Heart right ventricle (tissue), 16 donors: ENCODE measurements at regions not wholly inside any gene's neighbourhood (a gene's known extent, or its start where the extent isn't known, plus 50 kb on each side); places are given as distances from the start of the nearest gene placed in this dataset.

ENCODE experiments used
- ATAC-seq, 8 donors: fragments of 200-7000 bp; cut with Tn5 transposase; one replicate each; pipeline ENCODE4 v1.9.1; 2020; ENCODE audit warnings: mild to moderate bottlenecking in 8 of 8, moderate library complexity in 8 of 8, moderate number of reproducible peaks in 1 of 8
- DNase-seq, 2 donors: peaks; one replicate each; pipeline ENCODE4 v3.0.0-alpha.2; 2020
- H3K27ac ChIP-seq, 10 donors: fragments of 200-600 bp; sonication (generic) in 2 of 10; one replicate each; pipeline versions ENCODE4 v1.5.0 to v1.8.0; 2020 to 2022; ENCODE audit warnings: mild to moderate bottlenecking in 3 of 10
- H3K27me3 ChIP-seq, 7 donors: fragments of 200-600 bp; one replicate each; pipeline ENCODE4 v1.8.0; 2021 to 2022; ENCODE audit warnings: mild to moderate bottlenecking in 2 of 7
- H3K36me3 ChIP-seq, 9 donors: fragments of 200-600 bp; sonication (generic) in 1 of 9; one replicate each; pipeline versions ENCODE4 v1.5.0 to v1.8.0; 2020 to 2022; ENCODE audit warnings: mild to moderate bottlenecking in 2 of 9
- H3K4me1 ChIP-seq, 9 donors: fragments of 200-600 bp; sonication (generic) in 1 of 9; one replicate each; pipeline versions ENCODE4 v1.5.0 to v1.8.0; 2020 to 2022; ENCODE audit warnings: mild to moderate bottlenecking in 4 of 9
- H3K4me3 ChIP-seq, 10 donors: fragments of 200-600 bp; sonication (generic) in 2 of 10; one replicate each; pipeline versions ENCODE4 v1.5.0 to v1.8.0; 2020 to 2022; ENCODE audit warnings: mild to moderate bottlenecking in 7 of 10, moderate library complexity in 2 of 10
- H3K9me3 ChIP-seq, 11 donors: fragments of 200-600 bp in 10 of 11; sonication (generic) in 2 of 11; one replicate each; pipeline versions ENCODE4 v1.5.0 to v1.8.0; 2013 to 2022; ENCODE audit warnings: mild to moderate bottlenecking in 2 of 11, control low read depth in 1 of 11, moderate library complexity in 1 of 11
- CTCF ChIP-seq, 9 donors: fragments of 200-600 bp; sonication (generic) in 2 of 9; IDR thresholded peaks; one replicate each; pipeline versions ENCODE4 v1.5.0 to v1.8.0; 2021 to 2022; ENCODE audit warnings: antibody characterized with exemption in 9 of 9, mild to moderate bottlenecking in 5 of 9, moderate library complexity in 1 of 9
- WGBS, 2 donors: extraction: QIAGEN DNeasy Blood & Tissue Kit; methylation state at CpG; one replicate each; pipeline ENCODE4 v1.1.7; 2013; ENCODE audit warnings: inconsistent platforms in 1 of 2; 5-methylcytosine and 5-hydroxymethylcytosine counted together
- intact Hi-C, 10 donors: fragments of 100-400 bp; cut with DNase I; formaldehyde crosslinking; loops; one replicate each; pipeline versions ENCODE4 v1.11.1 to v1.14.2; 2022
- donor health status: Arrhythmogenic right ventricular cardiomyopathy.
- donor health status: ischemic (EF 13 %, LVEDD 7.1; RV severe dilation, severe dysfunction).
- donor health status: healthy with polysubstance abuse.
- donor health status: DM: no; HTN: yes; CAD: no.
- donor health status: DM: no; HTN: no; CAD: no.
- donor health status: ischemic (EF 25% LVEDD 6.9; RV normal size, moderate dysfunction).
- donor health status: ischemic (EF 25% LVEDD 5.7; RV mildly dilated, moderate dysfunction).
- donor health status: healthy.
- donor health status: DM: yes; HTN: yes; CAD: no.
- donor health status: Ischemic cardiomyopathy.
- donor health status: ischemic (EF 35%, LVEDD 5.7; RV mildly dilated, moderate dysfunction).
- donor health status: nonischemic (EF 11% LVEDD 7.7; RV severe dilation, severe dysfunction).
- donor health status: DM: yes; HTN: yes; CAD: no.
- donor health status: PGD.
- donor health status: ischemic (EF 29% LVEDD 5.4; RV normal size, mild dysfunction).
- donor health status: nonischemic (EF 23%, LVEDD 6.1; RV moderate dilation, normal function).

GRCh38 chr5:113755516-113755915 is 242.0 kb downstream of the YTHDC2 start:
- WGBS, 2 donors, result 74 to 86% methylated on average over 3 of the region's 3 CpGs
- no peaks in the 10 kb centered on the region for H3K9me3 ChIP-seq

GRCh38 chr5:113757508-113757907 is 244.0 kb downstream of the YTHDC2 start:
- no peak for TF ChIP-seq CTCF (IDR thresholded peaks at IDR 0.05)
- H3K27me3 ChIP-seq, result peaks cover 0 to 10% (median 0%) of the 10 kb centered on the region in 7 donors
- ATAC-seq, result no peak
- H3K27ac ChIP-seq, result no peak overlapping the region
- WGBS, 2 donors, result 52 to 58% methylated on average over 2 of the region's 2 CpGs
- DNase-seq, result no peak
- H3K36me3 ChIP-seq, result no peaks in the 10 kb centered on the region
- H3K4me1 ChIP-seq, result no peaks in the 10 kb centered on the region
- H3K9me3 ChIP-seq, result no peaks in the 10 kb centered on the region
- H3K4me3 ChIP-seq, result no peak overlapping the region
- intact Hi-C loops, result no loop called here

More at GRCh38 chr5:113755516-113755915, 242.0 kb downstream of the YTHDC2 start:
- Histone ChIP-seq H3K27ac (no peak overlapping the region), H3K4me1 (no peaks in the 10 kb centered on the region), H3K36me3 (no peaks in the 10 kb centered on the region), H3K27me3 (peaks cover 0 to 10% (median 0%) of the 10 kb centered on the region in 7 donors), H3K4me3 (no peak overlapping the region)
- ATAC-seq (no peak), DNase-seq (no peak)
- intact Hi-C loops, result no loop called here
- TF ChIP-seq CTCF (IDR thresholded peaks at IDR 0.05), result no peak

- no peaks in the 10 kb centered on the region for H3K4me1 ChIP-seq
- H3K4me3 ChIP-seq, result no peak overlapping the region
- peaks cover 0 to 10% (median 0%) of the 10 kb centered on the region in 7 donors for H3K27me3 ChIP-seq
- no peaks in the 10 kb centered on the region for H3K36me3 ChIP-seq
- ATAC-seq (no peak), DNase-seq (no peak)
- TF ChIP-seq CTCF (IDR thresholded peaks at IDR 0.05), result no peak
- no peak overlapping the region for H3K27ac ChIP-seq
- H3K9me3 ChIP-seq, result no peaks in the 10 kb centered on the region
- 50 to 51% methylated on average over 2 of the region's 2 CpGs for WGBS, 2 donors
- intact Hi-C loops, result no loop called here
Measured at GRCh38 chr5:113759505-113759904, 246.0 kb downstream of the YTHDC2 start.

- ATAC-seq, result no peak
- 60% methylated on average over 1 of the region's 1 CpG for WGBS, 2 donors
- no peak for DNase-seq
- no peaks in the 10 kb centered on the region for H3K36me3 ChIP-seq
- peaks cover 0 to 1% (median 0%) of the 10 kb centered on the region in 11 donors for H3K9me3 ChIP-seq
- intact Hi-C loops, result no loop called here
- H3K4me3 ChIP-seq, result no peak overlapping the region
- TF ChIP-seq CTCF (IDR thresholded peaks at IDR 0.05), result no peak
- H3K27me3 ChIP-seq, result peaks cover 0 to 10% (median 0%) of the 10 kb centered on the region in 7 donors
- H3K4me1 ChIP-seq, result no peaks in the 10 kb centered on the region
- no peak overlapping the region for H3K27ac ChIP-seq
Measured at GRCh38 chr5:113760486-113760885, 247.0 kb downstream of the YTHDC2 start.
